ENCODE measurements at regions not wholly inside any gene's neighbourhood (a gene's known extent, or its start where the extent isn't known, plus 50 kb on each side); places are given as distances from the start of the nearest gene placed in this dataset.
"Not testable (repeated sequence)": the region's sequence is repeated elsewhere in the genome, so short reads cannot be mapped to it uniquely, and the experiment has no call there.

DNA sequence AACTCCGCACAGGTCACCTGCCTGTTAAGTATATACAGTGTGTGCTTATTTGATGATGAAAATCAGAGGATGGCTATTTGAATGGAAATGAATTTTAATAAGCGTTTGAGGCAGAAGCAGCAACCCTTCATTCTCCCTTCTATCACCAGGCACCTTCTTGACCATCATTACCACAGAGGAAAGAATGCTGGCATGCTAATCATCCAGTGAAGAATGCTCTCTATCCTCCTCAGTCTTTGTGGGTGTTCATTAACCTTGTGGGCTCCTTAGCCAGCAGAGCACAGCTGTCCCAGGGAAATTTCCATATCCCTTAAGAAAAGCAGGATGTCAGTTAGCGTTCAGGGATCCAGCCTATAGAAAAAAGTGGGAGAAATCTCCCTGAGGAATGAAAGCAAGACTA, 428.0 kb upstream of the CAMK1G start:
- no peak for DNase-seq

- DNase-seq: no peak
Observed at GRCh38 chr1:209156991-209157390, 426.5 kb upstream of the CAMK1G start.

GRCh38 chr1:209157546-209158249, 425.8 kb upstream of the CAMK1G start:
- no peak for DNase-seq

DNA sequence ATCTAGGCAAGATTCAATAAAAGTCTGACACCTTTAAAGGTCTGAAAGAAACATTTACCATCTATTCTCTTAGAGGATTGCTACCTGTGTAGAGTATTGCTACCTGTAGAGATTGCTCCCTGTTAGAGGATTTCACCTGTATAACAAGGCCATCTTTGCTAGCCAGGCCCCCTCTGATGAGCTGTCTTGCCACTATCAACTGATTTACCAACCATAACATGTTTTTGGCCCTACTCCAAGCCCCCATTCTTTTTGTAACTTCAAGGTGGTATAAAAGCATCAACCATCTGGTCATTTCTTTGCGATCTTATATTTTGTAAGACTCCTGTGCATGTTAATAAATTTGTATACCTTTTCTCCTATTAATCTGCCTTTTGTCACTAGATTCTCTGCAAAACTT, 424.7 kb upstream of the CAMK1G start:
- no peak for DNase-seq

DNA sequence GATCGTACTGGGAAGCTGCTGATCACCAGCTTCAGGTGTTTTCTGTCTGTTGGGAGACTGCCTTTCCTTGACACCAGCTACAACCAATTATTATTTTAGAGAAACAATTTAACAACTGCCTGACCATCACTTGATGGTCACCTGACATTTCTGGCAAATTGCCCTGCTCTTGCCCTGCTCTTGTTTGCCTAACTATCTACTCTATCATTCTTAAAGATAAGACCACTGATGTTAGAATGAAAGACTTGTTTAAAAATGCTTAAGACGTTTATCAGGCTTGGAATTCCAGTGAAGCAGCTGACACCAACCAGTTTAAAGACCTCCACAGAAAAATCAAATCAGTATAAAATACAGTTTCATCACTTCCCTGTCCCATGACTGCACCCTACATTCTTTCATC, 423.3 kb upstream of the CAMK1G start:
- DNase-seq: no peak

DNA sequence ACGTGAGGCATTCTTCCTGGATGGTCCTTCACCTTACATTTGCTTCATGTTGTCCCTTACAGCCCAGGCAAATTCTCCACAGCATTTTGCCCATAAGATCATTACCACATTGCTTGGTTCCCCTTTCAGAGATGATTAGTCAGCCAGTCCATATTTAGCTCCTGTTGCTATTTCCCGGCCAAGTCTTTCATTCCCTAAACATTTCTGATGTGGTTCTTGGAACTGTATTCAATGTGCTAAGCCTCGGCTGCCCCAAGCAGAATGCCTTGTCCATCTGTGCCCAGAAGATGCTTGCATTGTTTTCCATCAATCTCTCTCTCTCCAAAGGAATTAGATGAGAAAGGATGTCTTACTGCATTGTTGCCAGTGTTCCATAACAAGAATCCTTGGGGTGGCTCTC, 420.9 kb upstream of the CAMK1G start:
- DNase-seq: no peak

- DNase-seq: no peak
Observed at GRCh38 chr1:209168204-209168603, 415.3 kb upstream of the CAMK1G start.

DNA sequence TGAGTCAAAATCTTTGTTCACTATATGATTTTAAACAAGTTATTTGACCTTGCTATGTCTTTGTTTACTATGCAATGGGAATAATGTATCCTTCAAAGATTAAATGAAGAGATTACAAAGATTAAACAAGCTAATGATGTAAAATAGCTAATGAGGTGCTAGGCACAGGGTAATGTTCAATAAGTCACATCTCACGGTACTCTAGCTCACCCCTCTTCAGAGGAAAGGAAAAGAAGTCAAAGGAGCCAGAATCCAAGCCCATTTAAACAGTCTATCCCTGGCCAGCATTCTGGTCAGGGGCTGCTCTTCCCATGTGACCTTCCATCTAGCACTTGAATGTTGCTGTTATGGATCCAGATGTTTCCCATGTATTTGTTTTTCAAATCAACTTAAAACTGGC, 412.4 kb upstream of the CAMK1G start:
- no peak for DNase-seq

- no peak for DNase-seq
Observed at GRCh38 chr1:209172286-209172685, 411.2 kb upstream of the CAMK1G start.

- DNase-seq: not testable (repeated sequence)
Observed at GRCh38 chr1:209172792-209173542, 410.5 kb upstream of the CAMK1G start.

GRCh38 chr1:209173796-209174195, 409.7 kb upstream of the CAMK1G start:
- DNase-seq: not testable (repeated sequence)

DNA sequence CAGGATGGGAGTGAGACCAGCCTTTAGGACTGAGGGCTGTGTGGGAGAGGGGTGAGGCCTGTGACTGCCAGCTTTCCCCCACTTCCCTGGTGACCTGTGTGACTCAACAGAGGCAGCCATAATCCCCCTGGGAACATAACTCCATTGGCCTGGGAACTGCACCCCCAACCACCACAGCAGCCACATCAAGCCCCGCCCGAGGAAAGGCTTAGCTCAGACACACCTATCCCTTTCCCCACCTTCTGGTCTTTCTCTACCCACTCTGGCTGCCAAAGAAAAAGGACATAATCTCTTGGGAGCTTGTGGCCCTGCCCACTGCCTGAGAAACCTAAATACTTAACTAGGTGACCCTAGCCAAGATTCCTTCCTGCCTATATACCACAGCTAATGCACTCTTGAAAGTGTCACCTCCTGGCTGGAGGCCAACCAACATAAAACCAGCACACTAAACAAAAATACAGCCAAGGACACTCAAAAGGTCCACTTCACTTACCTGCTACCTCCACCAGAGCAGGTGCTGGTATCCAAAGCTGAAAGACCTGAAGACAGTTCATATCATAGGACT, 406.6 kb upstream of the CAMK1G start:
- no peak for DNase-seq

- DNase-seq: no peak
Observed at GRCh38 chr1:209183195-209183594, 400.3 kb upstream of the CAMK1G start.

DNA sequence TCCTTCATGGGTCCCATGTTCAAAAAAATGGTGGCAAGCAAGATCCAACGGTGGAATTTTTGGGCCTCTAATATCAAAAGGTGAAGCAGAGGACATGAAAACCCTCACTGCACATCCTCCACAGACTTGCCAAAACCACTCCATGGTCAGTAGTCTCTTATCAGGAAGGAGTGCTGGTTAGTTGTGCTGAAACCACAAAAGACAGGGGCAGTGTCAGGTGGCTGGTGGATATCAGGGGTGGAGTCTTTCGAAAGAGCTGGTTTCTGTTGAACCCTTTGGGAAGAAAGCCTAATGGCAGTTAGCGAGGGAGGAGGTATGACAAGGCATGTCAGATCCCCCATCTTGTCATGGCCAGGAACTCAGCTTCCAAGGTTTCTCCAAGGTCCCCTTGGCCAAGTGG, 395.9 kb upstream of the CAMK1G start:
- DNase-seq: no peak

DNA sequence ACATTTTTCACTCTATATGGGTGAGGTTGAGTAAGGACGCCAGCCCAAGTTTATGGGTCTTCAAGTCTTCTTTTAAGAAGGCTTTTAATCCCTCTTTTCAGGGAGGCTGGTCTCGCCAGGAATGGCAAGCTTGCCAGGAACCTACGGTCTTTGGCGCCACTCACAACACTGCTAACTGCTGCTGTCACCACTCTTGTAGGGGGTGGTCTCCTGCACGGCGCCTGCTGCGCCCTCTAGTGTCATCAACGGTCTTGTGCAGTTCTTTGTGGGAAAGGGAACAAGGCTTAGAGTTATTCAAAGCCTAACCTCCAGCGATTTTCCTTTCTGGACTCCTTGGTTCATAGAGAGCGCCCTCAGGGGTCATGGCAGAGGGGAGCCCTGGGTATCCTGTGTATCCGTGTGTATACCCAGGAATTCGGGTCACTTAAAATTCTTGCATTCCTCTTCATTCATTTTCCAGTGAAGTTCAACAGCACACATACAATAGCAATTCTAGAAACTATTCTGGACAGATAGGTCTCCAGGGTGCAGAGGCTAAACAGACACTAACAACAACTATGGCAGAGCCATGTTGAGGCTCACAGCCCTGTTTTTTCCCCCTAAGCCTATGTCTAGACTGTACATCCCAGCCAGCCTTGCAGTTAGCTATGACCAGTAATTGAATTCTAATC, 392.8 kb upstream of the CAMK1G start:
- DNase-seq: peak; percentile 7 to 35

- DNase-seq: no peak
Observed at GRCh38 chr1:209191262-209191634, 392.3 kb upstream of the CAMK1G start.

- DNase-seq: no peak
Observed at GRCh38 chr1:209196140-209196539, 387.4 kb upstream of the CAMK1G start.

DNA sequence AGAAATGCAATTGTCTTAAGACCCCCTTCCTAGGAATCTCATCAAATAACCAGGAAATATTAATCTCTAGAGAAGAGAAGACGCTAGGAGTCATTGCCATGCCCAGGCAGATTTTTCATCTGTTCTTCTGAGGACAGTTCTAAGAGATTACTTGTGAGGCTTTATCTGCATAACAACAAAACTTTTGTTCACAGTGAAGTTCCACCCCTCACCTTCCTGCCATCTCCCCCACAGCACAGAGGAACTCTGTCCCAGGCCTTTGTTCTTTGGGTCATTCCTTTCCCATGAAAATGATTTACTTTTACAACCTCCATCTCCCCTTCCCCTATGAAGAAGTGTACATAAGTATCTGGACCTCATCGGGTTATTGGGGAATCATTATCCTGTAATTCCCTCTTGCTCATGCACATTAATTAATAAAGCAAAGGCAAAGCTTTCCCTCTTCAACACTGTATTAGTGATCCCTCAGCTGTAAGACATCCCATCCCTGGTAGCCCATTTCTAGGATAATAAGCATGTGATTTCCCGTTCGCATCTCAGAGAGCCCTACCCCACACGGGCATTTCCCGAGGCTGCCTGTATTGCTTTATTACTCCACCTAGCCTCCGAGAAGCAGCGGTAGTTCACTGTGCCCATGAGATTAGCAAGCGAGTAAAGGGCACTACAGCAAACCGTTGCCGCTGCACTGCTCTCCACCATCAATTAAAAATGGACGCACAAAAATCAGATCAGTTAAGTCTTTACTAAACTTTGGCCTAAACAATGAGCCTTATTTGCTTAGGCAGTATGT, 384.4 kb upstream of the CAMK1G start:
- DNase-seq: no peak

DNA sequence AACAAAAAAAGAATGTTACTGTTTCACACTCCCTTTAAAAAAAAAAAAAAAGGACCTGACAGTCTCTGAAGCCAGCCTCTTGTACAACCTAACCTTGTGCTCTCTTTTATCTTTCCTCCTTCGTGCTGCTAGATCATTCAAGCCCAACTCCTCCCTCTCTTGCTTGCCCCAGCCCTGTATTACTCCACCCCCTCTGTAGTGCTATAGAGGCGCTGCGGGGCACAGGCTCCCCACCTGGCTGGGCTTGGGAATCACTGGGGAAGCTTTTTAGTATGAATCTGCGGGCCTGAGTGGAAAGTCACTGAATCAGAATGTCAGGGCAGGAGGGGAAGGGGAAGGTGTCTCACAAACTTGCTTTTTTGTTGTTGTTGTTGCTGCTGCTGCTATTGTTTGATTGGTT, 383.7 kb upstream of the CAMK1G start:
- DNase-seq: no peak

DNA sequence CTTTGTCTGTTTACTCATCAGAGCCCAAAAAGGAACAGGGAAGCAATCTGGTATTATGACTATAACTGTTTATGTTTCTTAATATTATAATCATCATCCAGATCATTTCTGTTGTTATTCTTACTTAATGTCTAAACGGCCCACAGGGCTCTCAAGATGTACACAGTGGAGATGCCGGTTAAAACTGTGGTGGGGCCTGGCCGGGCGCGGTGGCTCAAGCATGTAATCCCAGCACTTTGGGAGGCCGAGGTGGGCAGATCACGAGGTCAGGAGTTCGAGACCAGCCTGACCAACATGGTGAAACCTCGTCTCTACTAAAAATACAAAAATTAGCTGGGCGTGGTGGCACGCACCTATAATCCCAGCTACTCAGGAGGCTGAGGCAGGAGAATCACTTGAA, 381.2 kb upstream of the CAMK1G start:
- not testable (repeated sequence) for DNase-seq

DNA sequence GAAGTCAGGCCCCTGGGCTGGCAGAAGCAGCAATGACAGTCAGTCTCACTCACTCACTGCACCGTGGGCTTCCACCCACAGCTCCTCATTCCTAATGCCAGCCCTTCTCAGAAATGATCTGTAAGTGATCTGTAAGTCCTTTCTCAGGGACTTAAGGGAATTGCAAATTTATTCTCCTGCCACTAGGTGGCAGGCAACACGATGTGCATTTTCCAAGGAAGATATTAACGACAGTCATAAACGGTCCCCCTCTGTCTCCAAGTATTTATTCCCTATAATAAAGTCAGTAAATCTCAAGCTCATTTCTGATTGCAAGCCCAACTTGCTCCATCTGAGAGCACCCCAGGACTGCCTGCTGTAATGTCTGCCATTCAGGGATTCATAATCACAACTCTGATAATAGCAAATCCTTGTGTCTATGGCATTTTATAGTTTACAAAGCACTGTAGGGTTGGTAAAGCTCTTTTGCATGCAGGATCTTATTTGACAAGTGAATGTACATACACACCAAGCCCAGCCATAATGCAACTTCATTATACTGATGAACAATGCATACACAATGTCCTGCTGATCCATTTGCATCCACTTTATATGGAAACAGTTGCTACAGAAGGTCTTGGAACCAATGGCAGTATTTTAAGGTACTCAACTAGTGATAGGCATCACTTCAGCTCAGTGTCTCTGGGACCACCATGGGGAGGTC, 380.5 kb upstream of the CAMK1G start:
- DNase-seq: peak; percentile 3 to 32

DNA sequence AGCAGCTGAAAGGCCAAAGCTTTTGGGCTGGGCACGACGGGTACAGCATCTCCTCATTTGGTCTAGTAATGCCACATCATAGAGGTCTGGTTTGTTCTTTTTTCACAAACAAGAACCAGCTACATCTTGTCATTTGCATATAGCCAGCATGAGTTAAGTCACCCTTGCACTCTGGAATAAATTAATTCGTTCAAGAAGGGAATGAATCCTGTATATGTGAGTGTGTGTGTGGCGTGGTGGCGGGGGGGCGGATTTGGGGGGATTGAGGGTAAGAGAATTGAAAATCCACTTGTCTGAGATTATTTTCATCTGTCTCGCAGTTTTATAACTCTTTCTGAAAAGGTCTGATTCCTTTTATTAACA, 380.0 kb upstream of the CAMK1G start:
- no peak for DNase-seq
